ENCODE measurements at regions not wholly inside any gene's neighbourhood (a gene's known extent, or its start where the extent isn't known, plus 50 kb on each side); places are given as distances from the start of the nearest gene placed in this dataset.

GRCh38 chr11:41996533-41996932, 537.1 kb upstream of the LRRC4C start:
- TF ChIP-seq CTCF (IDR thresholded peaks at IDR 0.05) (no peak), POLR2A (IDR thresholded peaks at IDR 0.05) (no peak)

All from esophagus squamous epithelium (tissue), 4 donors.